DND-41 (cell line): ENCODE measurements at regions not wholly inside any gene's neighbourhood (a gene's known extent, or its start where the extent isn't known, plus 50 kb on each side); places are given as distances from the start of the nearest gene placed in this dataset.

ENCODE experiments used
- EZH2 ChIP-seq: IDR thresholded peaks from 3 replicates; pipeline ENCODE4 v1.6.1; 2012; ENCODE audit warnings: borderline replicate concordance, low read depth, mild to moderate bottlenecking, moderate library complexity, low read length, inconsistent platforms; ENCODE audit not compliant: severe bottlenecking
- TF ChIP-seq, protein P1 (sequence below): IDR thresholded peaks from 2 replicates; pipeline ENCODE4 v1.5.1; 2012; ENCODE audit warnings: borderline replicate concordance, low read length, moderate library complexity, mild to moderate bottlenecking; ENCODE audit not compliant: poor library complexity, severe bottlenecking; ENCODE audit errors: extremely low read depth

DNA sequence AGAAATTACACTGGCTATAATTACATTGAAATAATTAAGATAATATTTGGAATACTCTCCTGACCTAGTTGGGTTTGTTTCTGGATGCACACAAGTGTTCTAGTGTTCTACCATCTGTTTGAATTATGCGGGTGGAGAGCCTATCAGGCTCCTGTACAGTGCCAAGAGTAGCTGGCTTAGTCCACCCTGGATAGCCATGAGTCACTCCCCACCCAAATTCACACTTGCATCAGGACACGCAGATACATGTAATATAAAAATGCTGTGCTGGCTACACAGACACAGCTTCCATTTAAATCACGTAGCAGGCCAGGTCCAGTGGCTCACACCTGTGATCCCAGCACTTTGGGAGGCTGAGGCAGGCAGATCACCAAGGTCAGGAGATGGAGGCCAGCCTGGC, 686.2 kb upstream of the SLC35B3 start:
- no peak for TF ChIP-seq EZH2
- TF ChIP-seq, protein P1, sequence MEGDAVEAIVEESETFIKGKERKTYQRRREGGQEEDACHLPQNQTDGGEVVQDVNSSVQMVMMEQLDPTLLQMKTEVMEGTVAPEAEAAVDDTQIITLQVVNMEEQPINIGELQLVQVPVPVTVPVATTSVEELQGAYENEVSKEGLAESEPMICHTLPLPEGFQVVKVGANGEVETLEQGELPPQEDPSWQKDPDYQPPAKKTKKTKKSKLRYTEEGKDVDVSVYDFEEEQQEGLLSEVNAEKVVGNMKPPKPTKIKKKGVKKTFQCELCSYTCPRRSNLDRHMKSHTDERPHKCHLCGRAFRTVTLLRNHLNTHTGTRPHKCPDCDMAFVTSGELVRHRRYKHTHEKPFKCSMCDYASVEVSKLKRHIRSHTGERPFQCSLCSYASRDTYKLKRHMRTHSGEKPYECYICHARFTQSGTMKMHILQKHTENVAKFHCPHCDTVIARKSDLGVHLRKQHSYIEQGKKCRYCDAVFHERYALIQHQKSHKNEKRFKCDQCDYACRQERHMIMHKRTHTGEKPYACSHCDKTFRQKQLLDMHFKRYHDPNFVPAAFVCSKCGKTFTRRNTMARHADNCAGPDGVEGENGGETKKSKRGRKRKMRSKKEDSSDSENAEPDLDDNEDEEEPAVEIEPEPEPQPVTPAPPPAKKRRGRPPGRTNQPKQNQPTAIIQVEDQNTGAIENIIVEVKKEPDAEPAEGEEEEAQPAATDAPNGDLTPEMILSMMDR = no peak
